Fibroblast of peridontal ligament (primary cell): ENCODE measurements at regions not wholly inside any gene's neighbourhood (a gene's known extent, or its start where the extent isn't known, plus 50 kb on each side); places are given as distances from the start of the nearest gene placed in this dataset.
A peak's percentile ranks its signal among the peaks of the same experiment; 100 is the strongest.
"Not testable (repeated sequence)": the region's sequence is repeated elsewhere in the genome, so short reads cannot be mapped to it uniquely, and the experiment has no call there.

Source experiments
- DNase-seq: peaks from one replicate; pipeline ENCODE4 v3.0.0-alpha.2; 2010; ENCODE audit errors: extremely low read depth

GRCh38 chr2:89148256-89148655 lies 456.8 kb downstream of the RPIA start:
- DNase-seq, result not testable (repeated sequence)

- not testable (repeated sequence) for DNase-seq
Observed at GRCh38 chr2:89151699-89152098, 460.2 kb downstream of the RPIA start.

GRCh38 chr2:89152501-89152900 lies 461.0 kb downstream of the RPIA start:
- DNase-seq, result not testable (repeated sequence)

- peak; percentile 8 for DNase-seq
Observed at GRCh38 chr2:89153210-89153609, 461.7 kb downstream of the RPIA start.

- not testable (repeated sequence) for DNase-seq
Observed at GRCh38 chr2:89154247-89154682, 462.8 kb downstream of the RPIA start.

GRCh38 chr2:89160306-89160705 lies 468.8 kb downstream of the RPIA start:
- not testable (repeated sequence) for DNase-seq

- not testable (repeated sequence) for DNase-seq
Observed at GRCh38 chr2:89161626-89162025, 470.2 kb downstream of the RPIA start.

GRCh38 chr2:89170506-89171173 lies 479.2 kb downstream of the RPIA start:
- peak; percentile 67 for DNase-seq

- not testable (repeated sequence) for DNase-seq
Observed at GRCh38 chr2:89171174-89171519, 479.7 kb downstream of the RPIA start.

- not testable (repeated sequence) for DNase-seq
Observed at GRCh38 chr2:89177004-89177403, 485.5 kb downstream of the RPIA start.

- DNase-seq, result peak; percentile 31
Observed at GRCh38 chr2:89182221-89182620, 490.7 kb downstream of the RPIA start.

- DNase-seq, result not testable (repeated sequence)
Observed at GRCh38 chr2:89184746-89185145, 493.3 kb downstream of the RPIA start.

GRCh38 chr2:89195636-89196251 lies 504.3 kb downstream of the RPIA start:
- DNase-seq, result not testable (repeated sequence)

GRCh38 chr2:89196719-89197118 lies 505.2 kb downstream of the RPIA start:
- DNase-seq, result not testable (repeated sequence)

GRCh38 chr2:89198026-89198425 lies 506.6 kb downstream of the RPIA start:
- not testable (repeated sequence) for DNase-seq

GRCh38 chr2:89199453-89200246 lies 508.2 kb downstream of the RPIA start:
- DNase-seq, result peak; percentile 28

GRCh38 chr2:89200247-89200527 lies 508.7 kb downstream of the RPIA start:
- DNase-seq, result peak; percentile 19

- DNase-seq, result peak; percentile 61
Observed at GRCh38 chr2:89202518-89202917, 511.0 kb downstream of the RPIA start.

GRCh38 chr2:89205153-89205552 lies 513.7 kb downstream of the RPIA start:
- DNase-seq, result peak; percentile 10

- peak; percentile 95 for DNase-seq
Observed at GRCh38 chr2:89208144-89208932, 516.9 kb downstream of the RPIA start.

GRCh38 chr2:89213151-89213550 lies 521.7 kb downstream of the RPIA start:
- DNase-seq, result peak; percentile 23

GRCh38 chr2:89213811-89214210 lies 522.3 kb downstream of the RPIA start:
- DNase-seq, result not testable (repeated sequence)
